IPS-NIHi7 (cell line): ENCODE measurements at regions not wholly inside any gene's neighbourhood (a gene's known extent, or its start where the extent isn't known, plus 50 kb on each side); places are given as distances from the start of the nearest gene placed in this dataset.
"Not testable (repeated sequence)": the region's sequence is repeated elsewhere in the genome, so short reads cannot be mapped to it uniquely, and the experiment has no call there.

Source experiments
- DNase-seq: peaks from one replicate; pipeline ENCODE4 v3.0.0; 2012; ENCODE audit warnings: mixed read lengths; ENCODE audit errors: extremely low spot score

GRCh38 chr2:144999071-144999875, 479.4 kb upstream of the ZEB2 start:
- no peak for DNase-seq

GRCh38 chr2:144998435-144998834, 478.5 kb upstream of the ZEB2 start:
- no peak for DNase-seq

GRCh38 chr2:144996225-144996795, 476.4 kb upstream of the ZEB2 start:
- DNase-seq: no peak

GRCh38 chr2:144995482-144995881, 475.6 kb upstream of the ZEB2 start:
- DNase-seq: no peak

GRCh38 chr2:144990661-144991060, 470.7 kb upstream of the ZEB2 start:
- DNase-seq: no peak

GRCh38 chr2:144989579-144990270, 469.8 kb upstream of the ZEB2 start:
- DNase-seq: no peak

GRCh38 chr2:144988591-144988990, 468.7 kb upstream of the ZEB2 start:
- no peak for DNase-seq

GRCh38 chr2:144986691-144987090, 466.8 kb upstream of the ZEB2 start:
- DNase-seq: no peak

GRCh38 chr2:144984038-144984437, 464.1 kb upstream of the ZEB2 start:
- no peak for DNase-seq

GRCh38 chr2:144983107-144983506, 463.2 kb upstream of the ZEB2 start:
- no peak for DNase-seq

- DNase-seq: no peak
Observed at GRCh38 chr2:144982481-144982880, 462.6 kb upstream of the ZEB2 start.

- no peak for DNase-seq
Observed at GRCh38 chr2:144975881-144976280, 456.0 kb upstream of the ZEB2 start.

- no peak for DNase-seq
Observed at GRCh38 chr2:144972676-144973075, 452.8 kb upstream of the ZEB2 start.

- DNase-seq: no peak
Observed at GRCh38 chr2:144971786-144972335, 451.9 kb upstream of the ZEB2 start.

GRCh38 chr2:144970410-144970809, 450.5 kb upstream of the ZEB2 start:
- not testable (repeated sequence) for DNase-seq

GRCh38 chr2:144969564-144969963, 449.6 kb upstream of the ZEB2 start:
- not testable (repeated sequence) for DNase-seq

- no peak for DNase-seq
Observed at GRCh38 chr2:144967961-144968360, 448.0 kb upstream of the ZEB2 start.

- no peak for DNase-seq
Observed at GRCh38 chr2:144965172-144965571, 445.3 kb upstream of the ZEB2 start.

GRCh38 chr2:144963031-144963430, 443.1 kb upstream of the ZEB2 start:
- no peak for DNase-seq

- no peak for DNase-seq
Observed at GRCh38 chr2:144959416-144959815, 439.5 kb upstream of the ZEB2 start.

GRCh38 chr2:144950899-144951560, 431.1 kb upstream of the ZEB2 start:
- peak; percentile 17 for DNase-seq
